ENCODE measurements at regions not wholly inside any gene's neighbourhood (a gene's known extent, or its start where the extent isn't known, plus 50 kb on each side); places are given as distances from the start of the nearest gene placed in this dataset.

- no peak overlapping the region for H3K4me3 ChIP-seq (ENCODE audit: low read depth, low read length)
- TF ChIP-seq, protein P1, sequence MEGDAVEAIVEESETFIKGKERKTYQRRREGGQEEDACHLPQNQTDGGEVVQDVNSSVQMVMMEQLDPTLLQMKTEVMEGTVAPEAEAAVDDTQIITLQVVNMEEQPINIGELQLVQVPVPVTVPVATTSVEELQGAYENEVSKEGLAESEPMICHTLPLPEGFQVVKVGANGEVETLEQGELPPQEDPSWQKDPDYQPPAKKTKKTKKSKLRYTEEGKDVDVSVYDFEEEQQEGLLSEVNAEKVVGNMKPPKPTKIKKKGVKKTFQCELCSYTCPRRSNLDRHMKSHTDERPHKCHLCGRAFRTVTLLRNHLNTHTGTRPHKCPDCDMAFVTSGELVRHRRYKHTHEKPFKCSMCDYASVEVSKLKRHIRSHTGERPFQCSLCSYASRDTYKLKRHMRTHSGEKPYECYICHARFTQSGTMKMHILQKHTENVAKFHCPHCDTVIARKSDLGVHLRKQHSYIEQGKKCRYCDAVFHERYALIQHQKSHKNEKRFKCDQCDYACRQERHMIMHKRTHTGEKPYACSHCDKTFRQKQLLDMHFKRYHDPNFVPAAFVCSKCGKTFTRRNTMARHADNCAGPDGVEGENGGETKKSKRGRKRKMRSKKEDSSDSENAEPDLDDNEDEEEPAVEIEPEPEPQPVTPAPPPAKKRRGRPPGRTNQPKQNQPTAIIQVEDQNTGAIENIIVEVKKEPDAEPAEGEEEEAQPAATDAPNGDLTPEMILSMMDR (IDR thresholded peaks at IDR 0.05; ENCODE audit: insufficient read depth, low read depth, low read length), result no peak
- DNase-seq (ENCODE audit: low read depth), result no peak
Observed at GRCh38 chr4:126686491-126686890, 946.3 kb upstream of the INTU start.

DNA sequence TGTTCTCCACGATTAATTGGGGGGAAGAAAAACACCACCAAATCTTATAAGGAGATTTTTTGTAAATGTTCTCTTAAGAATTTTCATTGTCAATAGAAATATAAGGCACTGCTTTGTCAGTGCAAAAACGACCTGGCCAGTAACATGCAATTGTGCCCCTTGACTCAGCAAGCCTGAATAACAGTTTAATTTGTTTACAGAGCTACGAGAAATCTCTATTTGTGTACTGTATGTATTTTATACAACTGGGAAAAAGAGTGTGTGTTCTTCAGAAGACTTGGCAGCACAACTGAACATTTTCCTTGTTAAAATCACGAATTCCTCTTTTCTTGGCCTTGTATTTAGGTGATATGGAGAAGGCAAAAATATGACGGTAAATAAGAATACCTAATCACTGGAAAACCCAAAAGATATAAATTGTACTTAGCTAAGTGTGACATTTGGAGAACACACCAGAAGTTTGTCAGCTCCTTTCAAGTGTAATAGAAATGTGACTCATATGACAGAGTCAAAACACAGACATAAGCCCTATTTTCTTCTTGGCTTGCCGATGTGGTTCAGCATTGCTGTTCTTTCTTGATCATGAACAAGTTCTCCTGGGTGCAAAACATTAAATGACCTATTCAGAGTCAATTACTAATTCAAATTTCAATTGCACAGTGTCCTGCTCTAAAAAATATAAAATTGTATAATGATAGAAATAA, 945.0 kb upstream of the INTU start:
- TF ChIP-seq, protein P1 (IDR thresholded peaks at IDR 0.05; ENCODE audit: insufficient read depth, low read depth, low read length), result no peak
- no peak overlapping the region for H3K4me3 ChIP-seq (ENCODE audit: low read depth, low read length)
- DNase-seq (ENCODE audit: low read depth), result no peak

DNA sequence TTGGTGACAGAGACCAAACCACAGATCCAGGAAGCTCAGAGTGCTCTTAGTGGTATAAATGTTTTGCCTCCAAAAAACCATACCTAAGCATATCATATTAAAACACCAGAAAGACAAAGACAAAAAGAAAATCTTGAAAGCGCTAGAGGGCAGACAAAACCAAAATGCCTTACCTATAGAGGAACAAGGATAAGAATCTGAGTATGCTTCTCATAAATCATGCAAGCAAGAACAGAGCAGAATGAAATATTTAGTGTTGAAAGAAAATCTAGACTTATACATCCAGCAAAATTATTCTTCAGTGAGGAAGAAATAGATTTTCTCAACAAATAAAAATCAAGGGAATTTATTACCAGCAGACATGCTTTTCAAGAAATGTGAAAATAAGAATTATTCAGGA, 941.0 kb upstream of the INTU start:
- H3K4me3 ChIP-seq (ENCODE audit: low read depth, low read length), result no peak overlapping the region
- DNase-seq (ENCODE audit: low read depth), result no peak
- TF ChIP-seq, protein P1 (IDR thresholded peaks at IDR 0.05; ENCODE audit: insufficient read depth, low read depth, low read length), result no peak

DNA sequence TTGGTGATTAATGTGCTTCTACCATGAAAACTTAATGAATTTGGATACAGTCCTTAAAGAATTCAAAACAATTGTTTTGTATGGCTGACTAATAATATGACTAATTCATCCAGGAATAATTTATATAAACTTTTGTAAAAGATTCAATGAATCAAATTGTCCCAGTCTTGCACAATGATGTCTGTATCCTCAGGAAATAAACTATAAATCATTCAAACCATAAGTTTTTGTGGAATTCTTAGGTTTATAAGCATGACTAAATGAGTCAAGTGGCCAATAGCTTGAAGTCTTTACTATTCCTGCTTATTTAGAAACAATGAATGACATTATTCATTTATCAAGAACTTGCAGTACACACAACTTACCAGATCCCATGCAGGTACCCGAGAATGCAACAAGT, 935.0 kb upstream of the INTU start:
- no peak overlapping the region for H3K4me3 ChIP-seq (ENCODE audit: low read depth, low read length)
- DNase-seq (ENCODE audit: low read depth), result peak; percentile 54
- TF ChIP-seq, protein P1 (IDR thresholded peaks at IDR 0.05; ENCODE audit: insufficient read depth, low read depth, low read length), result no peak

DNA sequence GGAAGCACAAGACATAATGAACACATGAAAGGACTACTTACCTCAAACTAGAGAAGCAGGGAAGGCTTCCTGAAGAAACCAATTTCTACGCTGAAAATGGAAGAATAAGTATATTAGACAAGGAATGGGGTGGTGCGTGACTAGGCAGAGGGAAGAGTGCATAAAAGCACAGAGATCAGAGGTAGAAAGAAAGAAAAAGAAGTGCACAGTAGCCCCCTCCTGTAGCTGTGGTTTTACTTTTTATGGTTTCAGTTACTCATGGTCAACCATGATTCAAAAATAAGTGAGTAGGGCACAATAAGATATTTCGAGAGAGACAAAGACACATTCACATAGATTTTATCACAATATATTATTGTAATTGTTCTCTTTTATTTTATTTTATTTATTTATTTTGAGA, 934.5 kb upstream of the INTU start:
- TF ChIP-seq, protein P1 (IDR thresholded peaks at IDR 0.05; ENCODE audit: insufficient read depth, low read depth, low read length), result no peak
- no peak overlapping the region for H3K4me3 ChIP-seq (ENCODE audit: low read depth, low read length)
- DNase-seq (ENCODE audit: low read depth), result no peak

GRCh38 chr4:126701756-126702155, 931.0 kb upstream of the INTU start:
- DNase-seq (ENCODE audit: low read depth), result peak; percentile 21
- H3K4me3 ChIP-seq (ENCODE audit: low read depth, low read length), result no peak overlapping the region
- TF ChIP-seq, protein P1 (IDR thresholded peaks at IDR 0.05; ENCODE audit: insufficient read depth, low read depth, low read length), result no peak

DNA sequence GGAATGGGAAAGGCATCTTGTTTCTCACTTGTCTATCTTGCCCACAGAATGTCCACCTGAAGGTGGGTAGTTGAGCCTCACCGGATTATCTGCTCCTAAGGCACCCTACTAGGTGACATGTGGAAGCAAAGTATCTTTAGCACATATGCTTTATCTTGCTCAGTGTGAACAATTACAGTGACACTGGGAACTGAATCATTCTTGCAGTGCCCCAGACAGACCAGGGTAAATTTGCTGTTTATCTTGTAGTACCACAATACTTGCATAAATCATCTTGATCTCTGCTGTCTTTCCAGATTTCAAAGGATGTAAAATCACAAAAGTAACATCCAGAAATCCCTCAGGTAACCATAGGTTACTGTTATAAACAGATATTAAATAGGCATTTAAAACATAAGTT, 930.0 kb upstream of the INTU start:
- no peak overlapping the region for H3K4me3 ChIP-seq (ENCODE audit: low read depth, low read length)
- DNase-seq (ENCODE audit: low read depth), result no peak
- TF ChIP-seq, protein P1 (IDR thresholded peaks at IDR 0.05; ENCODE audit: insufficient read depth, low read depth, low read length), result no peak

All from fibroblast of villous mesenchyme (primary cell).